ENCODE measurements at regions not wholly inside any gene's neighbourhood (a gene's known extent, or its start where the extent isn't known, plus 50 kb on each side); places are given as distances from the start of the nearest gene placed in this dataset.

DNA sequence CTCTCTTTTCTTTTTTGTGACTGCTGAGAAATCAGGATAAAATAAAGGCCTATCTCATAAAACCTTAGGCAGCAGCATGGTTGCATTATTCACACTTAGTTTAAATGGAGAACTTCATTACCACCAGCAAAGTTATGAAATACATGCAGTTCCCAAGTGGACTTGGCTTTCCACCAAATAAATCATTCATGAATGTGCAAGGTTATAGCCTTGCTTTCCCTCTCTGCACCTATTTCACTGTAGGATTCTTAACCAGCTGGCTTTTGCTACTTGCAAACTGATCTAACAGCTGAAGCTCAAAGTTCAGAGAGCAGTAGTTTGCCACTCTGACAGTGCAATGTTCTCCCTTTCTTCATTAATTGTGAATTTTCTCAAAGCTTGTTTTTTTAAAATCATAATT is 140.1 kb upstream of the SMIM31 start:
- TF ChIP-seq, protein P1, sequence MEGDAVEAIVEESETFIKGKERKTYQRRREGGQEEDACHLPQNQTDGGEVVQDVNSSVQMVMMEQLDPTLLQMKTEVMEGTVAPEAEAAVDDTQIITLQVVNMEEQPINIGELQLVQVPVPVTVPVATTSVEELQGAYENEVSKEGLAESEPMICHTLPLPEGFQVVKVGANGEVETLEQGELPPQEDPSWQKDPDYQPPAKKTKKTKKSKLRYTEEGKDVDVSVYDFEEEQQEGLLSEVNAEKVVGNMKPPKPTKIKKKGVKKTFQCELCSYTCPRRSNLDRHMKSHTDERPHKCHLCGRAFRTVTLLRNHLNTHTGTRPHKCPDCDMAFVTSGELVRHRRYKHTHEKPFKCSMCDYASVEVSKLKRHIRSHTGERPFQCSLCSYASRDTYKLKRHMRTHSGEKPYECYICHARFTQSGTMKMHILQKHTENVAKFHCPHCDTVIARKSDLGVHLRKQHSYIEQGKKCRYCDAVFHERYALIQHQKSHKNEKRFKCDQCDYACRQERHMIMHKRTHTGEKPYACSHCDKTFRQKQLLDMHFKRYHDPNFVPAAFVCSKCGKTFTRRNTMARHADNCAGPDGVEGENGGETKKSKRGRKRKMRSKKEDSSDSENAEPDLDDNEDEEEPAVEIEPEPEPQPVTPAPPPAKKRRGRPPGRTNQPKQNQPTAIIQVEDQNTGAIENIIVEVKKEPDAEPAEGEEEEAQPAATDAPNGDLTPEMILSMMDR (IDR thresholded peaks at IDR 0.05): no peak
- TF ChIP-seq POLR2AphosphoS5 (IDR thresholded peaks at IDR 0.05) (no peak), POLR2A (IDR thresholded peaks at IDR 0.05) (no peak)

Measured in breast epithelium (tissue), 3 donors.